ENCODE measurements at regions not wholly inside any gene's neighbourhood (a gene's known extent, or its start where the extent isn't known, plus 50 kb on each side); places are given as distances from the start of the nearest gene placed in this dataset.
"Not testable (repeated sequence)": the region's sequence is repeated elsewhere in the genome, so short reads cannot be mapped to it uniquely, and the experiment has no call there.

GRCh38 chr20:11153819-11154218 is 480.0 kb upstream of the JAG1 start:
- peak; percentile 64 for DNase-seq

- no peak for DNase-seq
These were observed 481.5 kb upstream of the JAG1 start for GRCh38 chr20:11155156-11155756.

DNA sequence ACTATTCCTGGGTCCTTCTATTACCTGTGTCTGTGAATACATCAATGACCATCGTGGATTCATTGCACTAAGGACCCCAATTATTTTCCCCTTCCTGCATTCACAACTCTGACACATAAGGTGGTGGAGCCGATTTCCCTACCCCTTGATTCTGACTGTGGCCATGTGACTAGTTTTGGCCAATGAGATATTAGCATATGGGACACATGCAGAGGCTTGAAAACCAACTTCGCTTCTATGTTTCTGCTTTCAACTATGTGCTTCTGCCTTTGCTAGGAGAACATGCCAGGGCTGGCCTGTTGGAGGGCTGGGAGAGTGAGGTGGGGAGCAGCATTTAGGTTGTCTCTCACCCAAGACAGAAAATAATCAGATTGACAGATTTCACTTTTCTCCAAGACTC is 483.1 kb upstream of the JAG1 start:
- no peak for DNase-seq

- DNase-seq: no peak
These were observed 484.3 kb upstream of the JAG1 start for GRCh38 chr20:11158146-11158545.

DNA sequence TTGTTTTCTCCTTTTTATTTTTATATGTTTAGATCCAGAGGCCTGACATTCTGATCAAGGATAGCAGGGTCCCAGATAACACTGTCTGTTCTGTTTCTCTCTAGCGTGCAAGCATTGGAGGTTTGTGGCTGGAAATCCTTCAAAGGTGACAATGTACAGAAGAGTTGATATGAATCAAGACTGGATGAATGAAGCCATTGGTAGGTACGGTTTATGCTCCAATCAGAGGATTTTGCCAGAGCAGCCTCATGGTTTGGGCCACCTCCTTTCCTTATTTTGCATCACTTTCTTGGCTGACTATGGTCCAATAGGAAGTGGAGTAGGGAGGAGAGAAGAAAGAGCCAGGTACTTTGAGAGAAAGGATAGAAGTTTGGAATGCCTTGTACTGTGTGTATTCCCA is 484.8 kb upstream of the JAG1 start:
- no peak for DNase-seq

DNA sequence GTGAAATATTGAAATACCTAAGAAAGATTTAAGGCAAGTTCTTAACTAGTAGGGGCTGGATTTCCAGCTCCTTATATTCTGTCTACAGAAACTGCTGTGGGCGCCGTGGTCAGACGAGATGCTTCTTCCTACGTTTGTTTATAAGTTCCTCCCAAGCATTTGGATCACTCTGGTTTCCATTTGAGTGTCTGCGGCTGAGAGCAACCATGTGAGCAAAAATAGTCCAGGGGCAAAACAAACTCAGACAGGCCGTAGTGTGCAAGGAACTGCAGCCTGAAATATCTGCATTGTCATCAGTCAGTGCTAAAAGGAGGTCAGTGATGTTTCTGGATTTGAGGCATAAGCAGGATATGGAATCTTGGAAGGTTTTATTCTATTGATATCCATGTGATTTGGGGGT is 485.9 kb upstream of the JAG1 start:
- DNase-seq: peak; percentile 57

DNA sequence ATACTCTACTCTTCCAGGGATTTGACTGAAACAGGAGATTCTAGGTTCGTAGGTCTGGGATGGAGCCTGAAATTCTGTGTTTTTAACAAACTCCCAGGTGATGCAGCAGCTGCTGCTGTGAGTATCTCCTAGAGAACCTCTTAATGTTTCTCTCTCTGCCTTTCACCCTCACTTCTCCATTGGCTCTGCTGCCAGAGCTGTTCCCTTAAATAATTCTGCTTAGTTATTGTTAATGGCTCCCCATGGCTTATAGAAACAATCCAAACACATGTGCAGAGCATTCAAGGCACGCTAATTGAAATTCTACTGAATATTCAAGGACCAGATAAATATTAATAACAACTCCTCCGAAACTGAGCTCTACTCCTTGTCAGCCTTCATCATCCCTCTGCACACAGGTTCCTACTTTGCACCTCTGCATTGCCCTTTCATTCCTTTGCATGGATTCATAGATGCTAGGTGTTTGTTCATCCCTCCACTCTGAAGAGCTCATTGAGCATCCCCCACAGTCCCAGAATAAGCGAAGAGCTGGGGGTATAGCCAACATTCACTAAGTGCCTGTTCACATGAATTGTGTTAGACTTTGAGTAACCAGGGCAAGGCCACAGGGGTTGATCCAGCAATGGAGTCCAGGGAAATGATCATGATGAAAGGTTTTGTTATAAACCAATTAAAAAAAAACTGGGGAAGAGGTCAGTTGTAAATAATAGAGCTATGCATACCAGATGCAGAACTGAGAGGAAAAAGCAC is 488.4 kb upstream of the JAG1 start:
- DNase-seq: no peak

DNA sequence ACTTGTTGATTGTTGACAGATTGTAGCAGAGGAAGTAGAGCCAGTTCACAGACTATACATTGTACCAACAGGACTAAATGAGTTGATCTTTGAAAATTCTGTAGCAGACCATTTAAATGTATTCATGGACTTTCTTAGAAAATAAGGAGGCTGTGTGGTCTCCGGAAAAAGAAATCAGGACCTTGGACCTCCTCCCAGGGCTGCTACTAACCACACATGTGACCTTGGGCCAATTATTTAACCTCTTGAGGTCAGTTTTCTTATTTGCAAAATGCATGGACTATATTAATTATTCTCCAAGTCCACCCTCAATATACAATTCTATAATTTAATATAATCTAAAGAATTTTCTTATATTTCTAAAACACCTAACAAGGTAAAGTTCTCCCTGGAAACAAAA is 492.0 kb upstream of the JAG1 start:
- no peak for DNase-seq

- DNase-seq: no peak
These were observed 492.9 kb upstream of the JAG1 start for GRCh38 chr20:11166712-11167111.

GRCh38 chr20:11168026-11168425 is 494.2 kb upstream of the JAG1 start:
- DNase-seq: peak; percentile 26

DNA sequence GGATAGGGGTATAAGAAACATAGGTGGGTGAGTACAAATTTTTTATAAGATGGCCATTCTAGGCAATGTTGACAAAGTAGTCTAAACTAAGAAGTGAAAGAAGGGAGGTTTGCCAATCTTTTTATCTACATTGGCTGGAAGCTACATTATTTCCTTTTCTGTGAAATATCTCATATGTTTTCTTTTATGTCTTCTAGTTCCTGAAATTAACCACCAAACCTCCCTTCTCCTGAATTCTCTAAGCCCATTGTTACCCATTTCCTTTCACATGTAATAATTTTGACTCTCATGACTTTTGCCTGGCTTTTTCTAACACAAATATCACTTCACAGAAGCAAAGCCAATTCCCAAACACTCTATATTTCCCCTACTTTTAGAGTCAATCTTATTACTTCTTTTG is 496.2 kb upstream of the JAG1 start:
- no peak for DNase-seq

DNA sequence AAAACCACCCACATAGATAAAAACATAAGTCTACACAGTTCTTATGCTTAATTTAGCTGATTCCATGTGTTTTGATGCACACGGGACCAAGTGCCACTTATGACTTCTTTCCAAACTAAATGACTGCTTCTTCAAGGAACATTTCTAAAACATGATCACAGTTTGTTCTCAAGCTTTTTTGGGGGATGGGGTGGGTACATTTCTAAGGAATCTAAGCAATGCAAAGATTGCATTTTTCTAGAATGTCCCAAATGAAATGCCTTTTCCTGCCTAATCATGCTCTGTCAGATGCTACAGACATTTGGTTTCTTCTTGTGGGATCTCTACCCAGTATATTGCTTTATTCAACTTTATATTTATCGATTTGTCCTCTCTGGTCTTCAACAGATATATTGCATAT is 496.8 kb upstream of the JAG1 start:
- no peak for DNase-seq

DNA sequence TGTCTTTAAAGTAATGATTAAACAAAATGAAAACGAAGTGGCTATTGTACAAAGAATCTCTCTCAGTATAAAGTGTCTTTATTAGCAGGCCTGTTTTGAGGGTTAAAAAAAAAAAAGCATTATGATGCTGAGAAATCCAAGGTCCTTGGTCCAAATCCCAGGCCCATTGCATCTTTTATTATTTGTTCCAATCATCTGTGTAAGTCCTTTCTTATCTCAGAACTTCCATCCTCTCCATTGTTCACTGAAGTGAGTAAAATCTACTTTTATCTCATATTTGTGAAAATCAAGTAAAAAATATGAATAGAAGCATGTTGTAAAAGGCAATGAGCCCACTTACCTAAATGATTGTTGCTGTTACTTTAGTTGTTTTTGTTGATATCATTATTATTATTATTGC is 499.1 kb upstream of the JAG1 start:
- DNase-seq: no peak

DNA sequence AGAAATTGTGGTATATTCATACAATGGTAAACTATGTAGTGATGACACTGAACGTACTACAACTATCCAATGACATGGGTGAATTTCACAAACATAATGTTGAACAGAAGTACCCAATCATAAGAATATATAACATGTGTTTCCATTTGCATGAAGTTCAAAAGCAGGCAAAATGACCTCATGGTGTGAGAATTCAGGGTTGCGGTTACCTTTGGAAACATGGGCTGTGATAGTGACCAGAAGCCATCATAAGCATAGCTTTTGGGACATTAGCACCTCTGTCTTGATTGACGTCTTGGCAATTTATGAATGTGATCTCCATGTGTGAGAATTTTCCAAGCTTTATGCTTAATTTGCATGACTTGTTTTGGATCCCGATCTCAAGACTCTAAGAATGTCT is 500.1 kb upstream of the JAG1 start:
- no peak for DNase-seq

DNA sequence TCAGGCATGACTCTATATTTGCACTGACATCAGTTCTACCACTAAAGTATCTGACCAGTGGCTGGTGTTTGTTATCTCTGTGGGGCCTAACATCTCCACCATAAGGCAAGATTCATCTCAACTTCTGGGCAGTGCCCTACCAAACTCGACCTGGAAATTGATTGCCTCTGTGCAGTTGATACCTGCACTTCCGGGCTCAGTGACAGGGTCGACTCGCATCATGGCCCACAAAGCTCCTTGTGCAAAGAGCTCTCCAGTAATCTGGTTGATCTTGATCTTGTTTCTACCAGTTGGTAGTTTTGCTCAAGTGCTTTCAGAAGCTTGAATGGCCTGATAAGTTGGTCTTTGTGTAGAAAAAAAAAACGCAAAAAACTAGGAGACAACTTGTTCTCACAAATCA is 501.1 kb upstream of the JAG1 start:
- no peak for DNase-seq

- no peak for DNase-seq
These were observed 502.6 kb upstream of the JAG1 start for GRCh38 chr20:11176431-11176830.

GRCh38 chr20:11178946-11179654 is 505.3 kb upstream of the JAG1 start:
- peak; percentile 98 for DNase-seq

DNA sequence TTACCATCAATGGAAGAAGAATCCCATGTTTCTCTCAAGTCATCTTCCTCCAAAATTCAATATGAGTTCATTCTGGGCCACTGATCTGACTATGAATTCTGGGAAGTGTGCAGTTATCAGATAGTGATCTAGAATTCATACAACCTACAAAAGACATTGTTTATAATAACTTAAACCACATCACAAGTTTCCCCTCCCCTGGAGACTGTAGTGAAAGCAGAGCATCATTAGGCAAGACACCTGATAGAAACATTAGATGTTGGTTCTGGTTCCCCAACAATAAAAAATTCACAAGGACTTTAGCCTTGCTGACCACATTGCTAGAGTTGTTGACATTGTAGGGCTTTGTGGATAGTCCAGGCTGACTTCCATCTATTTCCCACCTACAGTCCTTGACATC is 506.4 kb upstream of the JAG1 start:
- DNase-seq: no peak

DNA sequence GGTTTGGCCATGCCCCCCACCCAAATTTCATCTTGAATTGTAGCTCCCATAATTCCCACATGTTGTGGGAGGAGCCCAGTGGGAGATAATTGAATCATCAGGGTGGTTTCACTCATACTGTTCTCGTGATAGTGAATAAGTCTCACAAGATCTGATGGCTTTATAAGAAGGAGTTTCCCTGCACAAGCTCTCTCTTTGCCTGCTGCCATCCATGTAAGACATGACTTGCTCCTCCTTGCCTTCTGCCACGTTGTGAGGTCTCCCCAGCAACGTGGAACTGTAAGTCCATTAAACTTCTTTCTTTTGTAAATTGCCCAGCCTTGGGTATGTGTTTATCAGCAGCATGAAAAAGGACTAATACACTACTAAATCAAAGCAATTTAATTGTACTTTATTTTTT is 507.3 kb upstream of the JAG1 start:
- DNase-seq: not testable (repeated sequence)

DNA sequence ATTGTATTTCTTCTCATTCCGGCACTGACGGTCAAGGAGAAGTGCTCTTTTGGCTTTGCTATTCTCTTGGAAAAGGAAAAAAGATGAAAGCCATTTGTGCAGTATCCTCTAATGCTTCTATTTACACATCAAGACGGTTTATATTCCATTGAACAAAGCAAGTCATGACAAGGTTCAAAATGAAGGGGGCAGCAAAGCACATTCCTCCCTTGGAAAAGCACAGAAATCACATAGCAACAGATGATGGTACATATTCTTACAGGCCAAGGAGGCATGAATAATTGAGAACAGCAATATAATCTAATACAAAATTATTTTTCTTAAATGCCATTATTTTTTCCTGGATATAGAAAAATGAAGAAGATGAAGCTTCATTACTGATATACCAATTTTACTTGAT is 508.2 kb upstream of the JAG1 start:
- no peak for DNase-seq

GRCh38 chr20:11182720-11183119 is 508.9 kb upstream of the JAG1 start:
- DNase-seq: no peak

DNA sequence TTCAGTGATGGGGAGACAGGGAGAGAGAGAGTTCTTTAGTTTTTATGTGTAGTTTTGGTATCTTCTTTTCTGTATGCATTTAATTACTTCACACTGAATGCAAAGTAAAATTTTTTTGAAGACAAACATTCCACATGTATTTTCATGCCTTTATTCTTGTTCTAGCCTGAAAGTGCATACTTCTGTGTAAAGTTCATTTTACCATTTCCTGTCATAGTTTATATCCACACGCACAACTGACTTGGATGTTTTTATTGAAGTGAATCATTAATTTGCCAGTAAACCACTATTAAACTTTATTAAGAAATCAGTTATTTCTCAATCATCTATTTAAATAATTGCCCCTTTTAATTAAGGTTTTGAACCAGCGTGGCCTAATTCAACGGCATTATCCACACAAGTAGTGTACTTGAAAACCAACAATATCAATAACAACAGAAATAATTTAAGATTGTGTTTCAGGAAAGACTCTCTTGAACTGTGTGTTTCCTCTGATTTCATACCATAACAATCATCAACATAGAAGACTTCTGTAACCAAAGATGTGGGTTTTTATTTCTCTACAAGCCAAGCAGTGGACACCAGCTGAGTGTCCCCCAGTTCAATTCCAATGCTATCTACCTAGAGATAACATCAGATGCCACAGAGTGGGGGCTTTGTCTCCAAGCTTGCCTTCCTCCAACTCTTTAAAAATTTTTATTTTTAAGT is 512.7 kb upstream of the JAG1 start:
- DNase-seq: peak; percentile 70

GRCh38 chr20:11188843-11189603 is 515.2 kb upstream of the JAG1 start:
- no peak for DNase-seq
